NCI-H774 (cell line): ENCODE measurements at regions not wholly inside any gene's neighbourhood (a gene's known extent, or its start where the extent isn't known, plus 50 kb on each side); places are given as distances from the start of the nearest gene placed in this dataset.

Source experiments
- DNase-seq: peaks from one replicate; lab custom pipeline; 2025; lab: John Stamatoyannopoulos, UW

GRCh38 chr18:73918816-73919215, 228.8 kb downstream of the FBXO15 start:
- DNase-seq, result no peak

DNA sequence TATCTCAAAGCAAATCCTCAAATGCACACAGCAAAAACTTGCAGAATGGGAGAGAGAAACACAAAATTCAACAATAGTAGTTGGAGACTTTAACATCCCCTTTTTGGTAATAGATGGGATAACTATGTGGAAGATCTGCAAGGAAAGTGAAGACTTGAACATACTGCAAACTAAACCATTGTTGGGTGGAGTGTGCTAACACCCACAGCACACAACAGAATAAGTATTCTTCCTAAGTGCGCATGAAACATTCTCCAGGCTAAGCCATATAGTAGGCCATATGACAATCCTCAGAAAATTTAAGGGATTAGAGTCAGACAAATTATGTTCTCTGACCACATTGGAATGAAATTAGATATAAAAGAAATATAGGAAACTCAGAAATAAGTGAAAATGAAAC, 230.6 kb downstream of the FBXO15 start:
- DNase-seq, result no peak

GRCh38 chr18:73913505-73913904, 234.1 kb downstream of the FBXO15 start:
- no peak for DNase-seq

GRCh38 chr18:73908323-73908722, 239.3 kb downstream of the FBXO15 start:
- no peak for DNase-seq

DNA sequence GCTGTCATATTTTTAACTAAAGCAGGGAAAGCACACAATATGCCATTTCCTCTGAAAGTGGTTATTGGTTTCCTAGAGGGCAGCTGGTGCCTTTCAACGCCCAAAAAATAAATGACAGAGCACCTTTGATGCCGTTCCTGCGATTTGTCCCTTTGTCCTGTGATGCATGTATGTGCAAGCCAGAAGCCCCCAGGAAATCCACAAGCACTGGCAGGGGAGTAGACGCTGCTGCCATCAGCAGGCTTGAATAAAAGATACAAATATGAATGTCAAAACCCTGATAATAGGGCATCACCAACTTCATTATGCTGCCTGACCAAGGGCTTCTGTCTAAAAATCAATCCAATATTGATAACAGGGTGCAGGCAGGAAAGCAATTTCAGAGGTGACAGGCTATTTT, 246.1 kb downstream of the FBXO15 start:
- DNase-seq, result no peak

DNA sequence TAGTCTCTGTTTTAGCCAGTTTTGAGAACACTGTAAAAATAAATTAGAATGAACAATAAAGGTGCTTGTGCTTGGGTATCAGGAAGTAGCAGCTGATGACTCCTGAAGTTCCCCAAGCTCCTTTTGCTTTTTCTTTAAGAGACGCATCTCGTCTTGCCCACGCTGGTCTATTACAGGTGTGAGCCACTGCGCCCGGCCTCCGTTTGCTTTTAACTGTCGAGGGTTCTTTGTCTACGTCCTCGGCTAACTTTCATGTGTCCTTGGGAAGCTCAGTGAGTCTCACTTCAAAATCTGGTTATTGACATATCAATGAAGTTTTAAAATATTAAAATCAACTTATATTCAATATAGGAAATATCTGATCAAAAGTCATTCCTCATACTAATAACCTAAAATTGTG, 246.5 kb downstream of the FBXO15 start:
- DNase-seq, result no peak

GRCh38 chr18:73900106-73900835, 247.4 kb downstream of the FBXO15 start:
- no peak for DNase-seq

DNA sequence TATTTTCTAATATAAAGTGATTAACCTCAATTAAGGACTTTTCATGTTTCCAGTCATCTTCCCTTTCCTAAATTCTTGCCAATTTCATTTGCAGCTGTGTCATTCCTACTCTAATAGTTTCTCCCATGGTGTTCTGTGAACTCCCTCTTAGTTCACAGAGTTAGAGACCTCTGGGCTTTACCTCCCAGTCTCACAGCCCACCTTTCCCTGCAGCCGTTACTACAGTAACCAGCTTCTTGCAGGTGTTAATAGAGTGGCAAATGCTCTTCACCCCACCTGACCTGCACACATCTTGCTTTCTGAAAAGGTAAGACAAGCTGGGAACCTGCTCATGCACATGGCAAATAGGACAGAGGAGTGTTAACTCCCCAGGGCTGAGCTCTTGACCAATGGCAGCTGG, 250.1 kb downstream of the FBXO15 start:
- no peak for DNase-seq

DNA sequence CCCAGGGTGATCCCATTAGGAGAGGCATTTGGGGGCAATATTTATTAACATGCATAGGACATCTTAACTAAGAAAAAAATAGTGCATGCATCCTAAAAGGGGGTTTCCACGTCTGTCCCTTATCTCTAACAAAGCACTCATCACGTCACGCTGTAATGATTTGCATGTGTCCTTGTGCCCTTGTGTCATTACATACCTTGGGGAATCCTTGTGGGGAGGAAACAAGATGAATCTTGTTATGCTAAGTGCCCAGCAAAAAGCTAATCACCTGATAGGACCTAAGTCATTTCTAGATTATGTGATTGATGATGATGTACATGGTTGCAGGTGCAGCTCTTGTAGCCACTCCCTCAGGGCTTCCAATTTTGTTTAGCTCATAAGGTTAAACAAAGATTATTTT, 250.9 kb downstream of the FBXO15 start:
- DNase-seq, result no peak

GRCh38 chr18:73895701-73896100, 251.9 kb downstream of the FBXO15 start:
- DNase-seq, result peak; percentile 68

GRCh38 chr18:73893880-73894279, 253.8 kb downstream of the FBXO15 start:
- no peak for DNase-seq

DNA sequence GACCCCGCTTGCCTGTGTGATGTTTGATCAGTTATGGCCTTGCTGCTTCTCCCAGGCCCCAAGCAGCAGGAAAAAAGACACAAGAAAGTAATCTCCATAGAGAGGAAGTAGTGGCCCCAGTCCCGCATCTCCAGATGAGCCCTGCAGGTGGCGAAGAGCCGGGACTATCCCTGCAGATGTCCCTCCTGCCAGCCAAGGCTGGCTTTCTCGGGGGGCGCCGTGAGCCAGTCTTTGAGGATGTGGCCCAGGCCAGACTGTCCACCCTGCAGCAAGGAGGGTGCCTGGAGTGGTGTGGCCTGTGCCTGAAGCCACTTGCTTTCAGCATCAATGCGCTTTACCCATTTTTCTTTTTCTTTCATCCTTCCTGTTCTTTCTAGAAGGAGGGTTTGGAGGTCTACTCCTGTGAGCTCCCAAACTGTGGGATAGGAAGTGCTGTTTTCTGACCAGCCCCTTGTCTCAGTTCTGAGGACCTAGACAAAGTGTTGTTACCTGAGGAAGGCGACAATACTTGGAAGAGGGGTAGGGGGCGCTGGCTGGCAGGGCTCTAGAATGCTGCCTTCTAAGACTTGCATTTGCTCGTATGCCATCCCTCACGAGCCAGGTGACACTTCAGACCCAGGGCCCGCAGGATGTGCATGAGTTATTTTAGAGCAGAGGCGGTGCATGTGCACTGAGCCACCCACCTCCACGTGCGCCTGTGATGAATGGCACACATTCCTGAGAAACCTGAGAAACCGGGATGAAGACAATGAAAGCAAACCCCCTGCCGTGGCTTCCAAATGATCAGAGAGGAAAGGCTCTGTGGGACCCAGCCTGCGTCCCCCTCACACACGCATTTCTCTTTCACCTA, 255.8 kb downstream of the FBXO15 start:
- DNase-seq, result no peak

DNA sequence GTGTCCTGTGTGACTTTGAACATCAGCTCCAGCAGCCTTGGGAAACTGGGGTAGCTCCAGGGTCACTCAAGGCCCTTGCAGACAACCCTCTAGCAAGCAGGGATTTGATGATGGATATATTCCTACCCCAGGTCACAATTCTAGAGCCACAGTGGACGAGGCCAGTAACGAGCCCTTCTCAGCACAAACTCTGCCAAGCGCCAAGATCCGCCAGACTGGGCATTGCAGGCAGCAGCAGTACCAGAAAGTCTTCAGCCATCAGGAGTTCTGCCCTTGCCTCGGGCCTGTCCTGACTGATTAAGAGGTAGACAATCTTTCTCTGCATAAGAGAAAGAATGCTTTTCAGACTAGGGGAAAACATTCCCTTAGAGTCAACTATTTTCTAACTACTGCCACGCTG, 259.1 kb downstream of the FBXO15 start:
- no peak for DNase-seq

- DNase-seq, result no peak
These were observed 259.8 kb downstream of the FBXO15 start for GRCh38 chr18:73887801-73888200.

DNA sequence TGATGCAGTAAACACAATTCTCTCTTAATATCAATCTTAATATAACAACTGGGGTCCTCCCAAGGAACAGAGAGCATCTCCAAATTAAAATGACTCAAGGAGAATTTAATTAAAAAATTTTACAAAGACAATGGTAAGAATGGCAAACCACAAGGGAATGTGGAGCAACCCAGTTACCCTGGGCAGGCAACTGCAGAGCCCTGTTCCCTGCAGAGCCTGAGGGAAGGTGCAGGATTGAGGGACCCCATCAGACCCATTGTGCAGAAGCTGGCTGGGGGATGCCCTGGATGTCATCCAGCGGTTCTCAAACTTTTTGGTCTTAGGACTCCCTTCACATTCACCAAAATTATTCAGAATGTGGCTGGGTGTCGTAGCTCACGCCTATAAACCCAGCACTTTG, 262.8 kb downstream of the FBXO15 start:
- no peak for DNase-seq

DNA sequence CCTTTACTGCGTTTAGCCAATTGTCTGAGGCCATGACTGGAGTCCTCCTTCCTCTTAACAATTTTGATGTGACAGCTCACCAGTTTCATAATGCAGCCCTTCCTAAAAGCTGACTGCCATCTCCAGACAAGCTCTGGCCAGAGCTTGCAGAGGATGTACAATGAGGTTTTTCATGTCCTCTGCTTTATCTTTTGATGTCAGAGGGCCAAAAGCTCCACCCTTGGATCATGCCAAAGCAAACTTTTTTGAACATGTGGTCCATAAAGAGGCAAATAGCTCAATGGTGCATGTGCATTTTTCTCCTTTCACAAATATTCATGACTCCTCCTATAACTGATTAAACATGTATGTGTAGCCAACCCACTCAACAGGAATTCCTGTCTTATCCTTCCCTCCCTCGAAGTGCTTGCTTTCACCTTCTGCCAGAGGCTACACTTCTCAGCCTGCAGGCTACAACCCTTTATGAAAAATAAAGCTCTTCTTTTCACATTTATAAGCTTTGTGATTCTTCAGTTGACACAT, 266.2 kb downstream of the FBXO15 start:
- DNase-seq, result no peak

DNA sequence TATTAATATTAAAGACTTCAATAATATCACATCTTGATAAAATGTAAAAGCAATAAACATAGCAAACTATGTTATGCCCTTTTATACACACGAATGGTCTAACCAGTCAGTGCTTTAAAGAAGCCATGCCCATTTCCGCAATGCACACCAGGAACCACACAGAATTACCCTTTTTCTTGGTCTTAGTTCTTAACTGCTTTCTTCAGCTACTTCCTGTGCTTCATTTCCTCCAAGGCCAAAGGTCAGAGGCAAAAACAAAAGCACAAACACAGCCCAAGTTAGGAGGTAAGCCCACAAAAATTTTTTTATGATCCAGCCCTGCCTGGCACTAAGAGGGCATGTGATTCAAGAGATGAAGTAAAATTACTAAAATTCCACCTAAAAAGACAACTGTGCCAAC, 267.2 kb downstream of the FBXO15 start:
- no peak for DNase-seq

DNA sequence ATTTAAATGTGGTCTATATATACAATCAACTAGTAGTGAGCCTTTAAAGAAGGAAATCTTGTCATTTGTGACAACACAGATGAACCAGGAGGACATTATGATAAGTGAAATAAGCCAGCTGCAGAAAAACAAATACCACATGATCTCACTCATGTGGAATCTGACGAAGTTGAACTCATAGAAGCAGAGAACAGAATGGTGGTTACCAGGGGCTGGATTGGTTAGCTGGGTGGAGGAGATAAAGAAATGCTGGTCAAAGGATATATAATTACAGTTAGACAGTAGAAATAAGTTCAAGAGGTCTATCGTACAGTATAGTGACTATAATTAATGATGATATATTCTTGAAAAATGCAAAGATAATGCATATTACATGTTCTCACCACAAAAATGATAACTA, 267.9 kb downstream of the FBXO15 start:
- no peak for DNase-seq

GRCh38 chr18:73879328-73879727, 268.3 kb downstream of the FBXO15 start:
- no peak for DNase-seq

- no peak for DNase-seq
These were observed 278.5 kb downstream of the FBXO15 start for GRCh38 chr18:73869182-73869581.

GRCh38 chr18:73861771-73862170, 285.9 kb downstream of the FBXO15 start:
- no peak for DNase-seq

DNA sequence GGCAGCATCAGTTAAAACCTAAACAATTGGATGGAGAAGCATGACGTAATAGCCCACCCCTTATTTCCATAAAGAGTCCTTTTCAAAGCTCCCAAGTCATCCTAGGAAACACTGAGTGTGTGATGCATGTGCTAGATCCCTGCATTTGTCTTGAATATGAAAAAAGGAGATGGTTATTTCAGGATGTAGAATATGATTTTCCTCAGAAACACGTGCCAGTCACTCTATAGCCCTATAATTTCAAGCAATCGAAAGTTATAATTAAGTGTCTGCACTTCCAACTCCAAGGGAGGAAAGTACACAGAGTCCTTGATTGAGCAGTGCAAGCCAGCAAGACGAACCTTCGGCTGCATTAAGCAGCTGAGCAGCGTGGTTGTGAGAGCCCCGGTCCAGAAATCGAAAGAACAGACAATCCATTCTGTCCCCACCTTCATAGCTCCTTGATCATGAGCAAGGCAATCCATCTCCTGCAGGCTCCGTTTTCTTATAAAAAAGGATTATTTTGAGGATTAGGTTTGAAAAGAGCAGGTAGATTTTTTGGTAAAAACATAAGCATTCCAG, 287.7 kb downstream of the FBXO15 start:
- no peak for DNase-seq
